ENCODE measurements at regions not wholly inside any gene's neighbourhood (a gene's known extent, or its start where the extent isn't known, plus 50 kb on each side); places are given as distances from the start of the nearest gene placed in this dataset.

- H3K9me3 Mint-ChIP-seq (ENCODE audit: insufficient read depth) = peaks cover 6% of the 10 kb centered on the region
- H3K79me2 ChIP-seq (ENCODE audit: control insufficient read depth, insufficient read depth, low read length) = no peaks in the 10 kb centered on the region
- no peaks in the 10 kb centered on the region for H4K20me1 ChIP-seq (ENCODE audit: control insufficient read depth, insufficient read depth, low read length, poor library complexity, severe bottlenecking)
- no peak overlapping the region for H3K27ac ChIP-seq (ENCODE audit: low read length in 2 of 2)
- no peak for DNase-seq
- no peak overlapping the region for H3K4me2 ChIP-seq (replicated peaks; ENCODE audit: low read depth, low read length, poor library complexity, severe bottlenecking)
- no peak overlapping the region for H3K4me3 Mint-ChIP-seq
- H3K36me3 ChIP-seq (replicated peaks in 1 of 2; ENCODE audit: control extremely low read depth in 1 of 2, control insufficient read depth in 1 of 2, extremely low read depth in 1 of 2, insufficient read depth in 2 of 2, low read length in 1 of 2) = no peaks in the 10 kb centered on the region
- no peaks in the 10 kb centered on the region for H3K4me1 Mint-ChIP-seq
- H3K27ac Mint-ChIP-seq = no peak overlapping the region
- ChIA-PET CTCF (no interaction called here), POLR2A (no interaction called here)
- H3K4me3 ChIP-seq (ENCODE audit: control extremely low read depth in 1 of 5, extremely low read depth in 1 of 5, insufficient read depth in 1 of 5, low read depth in 2 of 5, low read length in 4 of 5) = no peak overlapping the region
- 100% methylated on average over 1 of the region's 6 CpGs for WGBS (ENCODE audit: insufficient coverage)
- peaks cover 11% of the 10 kb centered on the region for H3K27me3 Mint-ChIP-seq
- H3K9ac ChIP-seq (ENCODE audit: low read length) = no peak overlapping the region
- intact Hi-C loops (cut with micrococcal nuclease) = no loop called here
- no peaks in the 10 kb centered on the region for H3K27me3 ChIP-seq (replicated peaks in 1 of 4; ENCODE audit: control extremely low read depth in 1 of 4, control insufficient read depth in 3 of 4, insufficient read depth in 4 of 4, low read length in 3 of 4)
- H3K4me1 ChIP-seq (ENCODE audit: control insufficient read depth in 2 of 2, insufficient read depth in 2 of 2, low read length in 2 of 2) = no peaks in the 10 kb centered on the region
- no peak for ATAC-seq (ENCODE audit: low read depth)
- H2AFZ ChIP-seq (ENCODE audit: insufficient read depth, low read depth, low read length, poor library complexity, severe bottlenecking) = no peak overlapping the region
- TF ChIP-seq EZH2 (IDR thresholded peaks at IDR 0.05; ENCODE audit: borderline replicate concordance, insufficient read depth, low read depth, low read length, poor library complexity, severe bottlenecking) (no peak), CTCF (IDR thresholded peaks at IDR 0.05) (no peak)
- H3K9me3 ChIP-seq (ENCODE audit: control extremely low read depth in 1 of 3, control insufficient read depth in 2 of 3, insufficient read depth in 1 of 3, low read length in 2 of 3) = peaks cover 0 to 7% (median 7%) of the 10 kb centered on the region in 3 donors
Observed at GRCh38 chr1:229792012-229792975, 166.2 kb downstream of the URB2 start.

GRCh38 chr1:229793488-229793887 lies 167.4 kb downstream of the URB2 start:
- Mint-ChIP-seq H3K4me3 (no peak overlapping the region), H3K27me3 (peaks cover 6% of the 10 kb centered on the region), H3K4me1 (no peaks in the 10 kb centered on the region), H3K9me3 (ENCODE audit: insufficient read depth) (peaks cover 6% of the 10 kb centered on the region), H3K27ac (no peak overlapping the region)
- Histone ChIP-seq H2AFZ (ENCODE audit: insufficient read depth, low read depth, low read length, poor library complexity, severe bottlenecking) (no peak overlapping the region), H3K27ac (ENCODE audit: low read length in 2 of 2) (no peak overlapping the region), H3K27me3 (replicated peaks in 1 of 4; ENCODE audit: control extremely low read depth in 1 of 4, control insufficient read depth in 3 of 4, insufficient read depth in 4 of 4, low read length in 3 of 4) (no peaks in the 10 kb centered on the region), H3K4me3 (ENCODE audit: control extremely low read depth in 1 of 5, extremely low read depth in 1 of 5, insufficient read depth in 1 of 5, low read depth in 2 of 5, low read length in 4 of 5) (no peak overlapping the region), H3K4me1 (ENCODE audit: control insufficient read depth in 2 of 2, insufficient read depth in 2 of 2, low read length in 2 of 2) (no peaks in the 10 kb centered on the region), H3K9ac (ENCODE audit: low read length) (no peak overlapping the region), H3K4me2 (replicated peaks; ENCODE audit: low read depth, low read length, poor library complexity, severe bottlenecking) (no peak overlapping the region), H3K9me3 (ENCODE audit: control extremely low read depth in 1 of 3, control insufficient read depth in 2 of 3, insufficient read depth in 1 of 3, low read length in 2 of 3) (peaks cover 0 to 16% (median 9%) of the 10 kb centered on the region in 3 donors), H3K36me3 (replicated peaks in 1 of 2; ENCODE audit: control extremely low read depth in 1 of 2, control insufficient read depth in 1 of 2, extremely low read depth in 1 of 2, insufficient read depth in 2 of 2, low read length in 1 of 2) (no peaks in the 10 kb centered on the region), H4K20me1 (ENCODE audit: control insufficient read depth, insufficient read depth, low read length, poor library complexity, severe bottlenecking) (no peaks in the 10 kb centered on the region), H3K79me2 (ENCODE audit: control insufficient read depth, insufficient read depth, low read length) (no peaks in the 10 kb centered on the region)
- DNase-seq (no peak), ATAC-seq (ENCODE audit: low read depth) (no peak)
- CTCF ChIA-PET = interaction anchor here (0.8 kb wide), 1 partner anchor 8 kb away, joined by 3 read pairs; no protein-coding TSS in a partner anchor
- TF ChIP-seq EZH2 (IDR thresholded peaks at IDR 0.05; ENCODE audit: borderline replicate concordance, insufficient read depth, low read depth, low read length, poor library complexity, severe bottlenecking) = no peak
- TF ChIP-seq CTCF (IDR thresholded peaks at IDR 0.05) = no peak
- intact Hi-C loops (cut with micrococcal nuclease) = no loop called here
- POLR2A ChIA-PET = no interaction called here
- 94% methylated on average over 3 of the region's 5 CpGs for WGBS (ENCODE audit: insufficient coverage)

Measured in B cell (primary cell).